Ectodermal cell (in vitro differentiated cells): ENCODE measurements at regions not wholly inside any gene's neighbourhood (a gene's known extent, or its start where the extent isn't known, plus 50 kb on each side); places are given as distances from the start of the nearest gene placed in this dataset.

ENCODE experiments used
- H3K27ac ChIP-seq: 2 replicates; pipeline ENCODE4 v1.7.0; 2013; ENCODE audit warnings: mild to moderate bottlenecking, low read depth, low read length; ENCODE audit not compliant: insufficient read depth, poor library complexity, severe bottlenecking
- H3K27me3 ChIP-seq: 2 replicates; pipeline ENCODE4 v1.7.0; 2013; ENCODE audit warnings: mild to moderate bottlenecking, low read length; ENCODE audit not compliant: insufficient read depth, control insufficient read depth, poor library complexity, severe bottlenecking
- H3K36me3 ChIP-seq: one replicate; pipeline ENCODE4 v1.7.0; 2013; ENCODE audit warnings: low read length; ENCODE audit not compliant: control insufficient read depth, insufficient read depth
- H3K4me1 ChIP-seq: one replicate; pipeline ENCODE4 v1.7.0; 2013; ENCODE audit warnings: low read length; ENCODE audit not compliant: control insufficient read depth, insufficient read depth
- H3K4me3 ChIP-seq: 2 replicates; pipeline ENCODE4 v1.7.0; 2013; ENCODE audit warnings: low read depth, low read length, control low read depth; ENCODE audit not compliant: insufficient read depth
- H3K9me3 ChIP-seq: 2 replicates; pipeline ENCODE4 v1.7.0; 2013; ENCODE audit warnings: mild to moderate bottlenecking, low read length, moderate library complexity; ENCODE audit not compliant: control insufficient read depth
- WGBS, 2 experiments: methylation state at CpG; one replicate each; pipeline ENCODE4 v1.1.7; 2013; ENCODE audit warnings: missing lambda C conversion rate in 2 of 2; 5-methylcytosine and 5-hydroxymethylcytosine counted together

GRCh38 chr13:78012046-78012445, 93.4 kb upstream of the EDNRB start:
- Histone ChIP-seq H3K27me3 (no peaks in the 10 kb centered on the region), H3K36me3 (no peaks in the 10 kb centered on the region), H3K4me1 (no peaks in the 10 kb centered on the region), H3K9me3 (no peaks in the 10 kb centered on the region), H3K4me3 (no peak overlapping the region), H3K27ac (no peak overlapping the region)
- 90 to 100% methylated on average over 2 of the region's 2 CpGs for WGBS, 2 experiments

- no peaks in the 10 kb centered on the region for H3K27me3 ChIP-seq
- H3K36me3 ChIP-seq, result no peaks in the 10 kb centered on the region
- H3K27ac ChIP-seq, result no peak overlapping the region
- peaks cover 3% of the 10 kb centered on the region for H3K9me3 ChIP-seq
- no peak overlapping the region for H3K4me3 ChIP-seq
- H3K4me1 ChIP-seq, result no peaks in the 10 kb centered on the region
- 88 to 91% methylated on average over 2 of the region's 2 CpGs for WGBS, 2 experiments
Observed at GRCh38 chr13:78004821-78005220, 86.2 kb upstream of the EDNRB start.

GRCh38 chr13:77999746-78000145, 81.1 kb upstream of the EDNRB start:
- no peaks in the 10 kb centered on the region for H3K9me3 ChIP-seq
- no peaks in the 10 kb centered on the region for H3K36me3 ChIP-seq
- no peaks in the 10 kb centered on the region for H3K4me1 ChIP-seq
- no peaks in the 10 kb centered on the region for H3K27me3 ChIP-seq
- H3K27ac ChIP-seq, result no peak overlapping the region
- no peak overlapping the region for H3K4me3 ChIP-seq

- Histone ChIP-seq H3K9me3 (no peaks in the 10 kb centered on the region), H3K4me1 (no peaks in the 10 kb centered on the region), H3K27me3 (no peaks in the 10 kb centered on the region), H3K36me3 (no peaks in the 10 kb centered on the region), H3K4me3 (no peak overlapping the region), H3K27ac (no peak overlapping the region)
- WGBS, 2 experiments, result 85 to 93% methylated on average over 3 of the region's 3 CpGs
Observed at GRCh38 chr13:77994166-77994565, 75.5 kb upstream of the EDNRB start.

- Histone ChIP-seq H3K4me3 (no peak overlapping the region), H3K27me3 (no peaks in the 10 kb centered on the region), H3K9me3 (no peaks in the 10 kb centered on the region), H3K4me1 (no peaks in the 10 kb centered on the region), H3K36me3 (no peaks in the 10 kb centered on the region), H3K27ac (no peak overlapping the region)
- WGBS, 2 experiments, result 88 to 96% methylated on average over 4 of the region's 4 CpGs
Observed at GRCh38 chr13:77991003-77991402, 72.4 kb upstream of the EDNRB start.

- no peaks in the 10 kb centered on the region for H3K9me3 ChIP-seq
- H3K36me3 ChIP-seq, result no peaks in the 10 kb centered on the region
- H3K4me3 ChIP-seq, result no peak overlapping the region
- H3K27me3 ChIP-seq, result no peaks in the 10 kb centered on the region
- WGBS, 2 experiments, result 75 to 79% methylated on average over 2 of the region's 2 CpGs
- no peaks in the 10 kb centered on the region for H3K4me1 ChIP-seq
- no peak overlapping the region for H3K27ac ChIP-seq
Observed at GRCh38 chr13:77989281-77989680, 70.7 kb upstream of the EDNRB start.

GRCh38 chr13:77988355-77988754, 69.7 kb upstream of the EDNRB start:
- Histone ChIP-seq H3K4me3 (no peak overlapping the region), H3K36me3 (no peaks in the 10 kb centered on the region), H3K27me3 (no peaks in the 10 kb centered on the region), H3K9me3 (no peaks in the 10 kb centered on the region), H3K27ac (no peak overlapping the region), H3K4me1 (no peaks in the 10 kb centered on the region)
- WGBS, 2 experiments, result 94 to 95% methylated on average over 2 of the region's 2 CpGs

GRCh38 chr13:77986713-77987112, 68.1 kb upstream of the EDNRB start:
- Histone ChIP-seq H3K27me3 (no peaks in the 10 kb centered on the region), H3K27ac (no peak overlapping the region), H3K9me3 (no peaks in the 10 kb centered on the region), H3K36me3 (no peaks in the 10 kb centered on the region), H3K4me1 (no peaks in the 10 kb centered on the region), H3K4me3 (no peak overlapping the region)
- WGBS, 2 experiments, result 91 to 92% methylated on average over 5 of the region's 5 CpGs

- Histone ChIP-seq H3K27ac (no peak overlapping the region), H3K27me3 (no peaks in the 10 kb centered on the region), H3K4me3 (no peak overlapping the region), H3K9me3 (no peaks in the 10 kb centered on the region), H3K36me3 (no peaks in the 10 kb centered on the region), H3K4me1 (peaks cover under 1% of the 10 kb centered on the region)
- 94% methylated on average over 3 of the region's 3 CpGs for WGBS, 2 experiments
Observed at GRCh38 chr13:77985866-77986636, 67.4 kb upstream of the EDNRB start.

- no peaks in the 10 kb centered on the region for H3K36me3 ChIP-seq
- no peak overlapping the region for H3K4me3 ChIP-seq
- WGBS, 2 experiments, result 80 to 100% methylated on average over 1 of the region's 1 CpG
- H3K27ac ChIP-seq, result no peak overlapping the region
- no peaks in the 10 kb centered on the region for H3K9me3 ChIP-seq
- peaks cover 7% of the 10 kb centered on the region for H3K4me1 ChIP-seq
- H3K27me3 ChIP-seq, result no peaks in the 10 kb centered on the region
Observed at GRCh38 chr13:77981281-77981881, 62.8 kb upstream of the EDNRB start.
